ENCODE measurements at regions not wholly inside any gene's neighbourhood (a gene's known extent, or its start where the extent isn't known, plus 50 kb on each side); places are given as distances from the start of the nearest gene placed in this dataset.

DNA sequence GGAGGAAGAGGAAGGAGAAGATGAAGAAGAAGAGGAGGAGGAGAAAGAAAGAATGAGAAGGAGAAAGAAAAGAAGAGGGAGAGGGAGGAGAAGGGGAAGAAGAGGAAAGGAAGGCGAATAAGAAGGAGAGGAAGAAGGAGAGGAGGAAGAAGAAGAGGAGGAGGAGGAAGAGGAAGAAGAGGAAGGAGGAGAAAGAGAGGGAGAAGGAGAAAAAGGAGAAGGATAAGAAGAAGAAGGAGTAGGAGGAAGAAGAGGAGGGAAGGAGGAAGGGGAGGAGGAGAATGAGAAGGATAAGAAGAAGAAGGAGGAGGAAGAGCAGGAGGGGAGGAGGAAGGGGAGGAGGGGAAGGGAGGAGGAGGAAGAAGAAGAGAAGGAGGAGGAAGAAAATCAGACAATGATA, 149.2 kb upstream of the LYZL2 start:
- peaks cover 38% of the 10 kb centered on the region for H3K27me3 Mint-ChIP-seq (ENCODE audit: low read depth)
- H2AK5ac ChIP-seq (ENCODE audit: insufficient read length, low read length): no peak overlapping the region
- WGBS (ENCODE audit: extremely low coverage, insufficient read length, low lambda C conversion rate): no CpG with 5 or more reads among the region's 1 CpG
- H3K4me3 Mint-ChIP-seq: no peak overlapping the region
- H3K4ac ChIP-seq (ENCODE audit: low read depth, low read length): no peak overlapping the region
- H3K9me3 Mint-ChIP-seq: peaks cover 6 to 8% of the 10 kb centered on the region in 2 experiments; a peak in 3 of 5 replicates
- H4K20me1 ChIP-seq (ENCODE audit: control insufficient read depth, insufficient read depth, insufficient read length): no peaks in the 10 kb centered on the region
- no peak overlapping the region for H4K8ac ChIP-seq (replicated peaks; ENCODE audit: insufficient read length, low read depth, low read length)
- TF ChIP-seq, protein P1, sequence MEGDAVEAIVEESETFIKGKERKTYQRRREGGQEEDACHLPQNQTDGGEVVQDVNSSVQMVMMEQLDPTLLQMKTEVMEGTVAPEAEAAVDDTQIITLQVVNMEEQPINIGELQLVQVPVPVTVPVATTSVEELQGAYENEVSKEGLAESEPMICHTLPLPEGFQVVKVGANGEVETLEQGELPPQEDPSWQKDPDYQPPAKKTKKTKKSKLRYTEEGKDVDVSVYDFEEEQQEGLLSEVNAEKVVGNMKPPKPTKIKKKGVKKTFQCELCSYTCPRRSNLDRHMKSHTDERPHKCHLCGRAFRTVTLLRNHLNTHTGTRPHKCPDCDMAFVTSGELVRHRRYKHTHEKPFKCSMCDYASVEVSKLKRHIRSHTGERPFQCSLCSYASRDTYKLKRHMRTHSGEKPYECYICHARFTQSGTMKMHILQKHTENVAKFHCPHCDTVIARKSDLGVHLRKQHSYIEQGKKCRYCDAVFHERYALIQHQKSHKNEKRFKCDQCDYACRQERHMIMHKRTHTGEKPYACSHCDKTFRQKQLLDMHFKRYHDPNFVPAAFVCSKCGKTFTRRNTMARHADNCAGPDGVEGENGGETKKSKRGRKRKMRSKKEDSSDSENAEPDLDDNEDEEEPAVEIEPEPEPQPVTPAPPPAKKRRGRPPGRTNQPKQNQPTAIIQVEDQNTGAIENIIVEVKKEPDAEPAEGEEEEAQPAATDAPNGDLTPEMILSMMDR (conservative IDR thresholded peaks at IDR 0.05): no peak
- no peak overlapping the region for H3T11ph ChIP-seq (ENCODE audit: low read length)
- H2BK20ac ChIP-seq (ENCODE audit: low read depth, low read length, poor library complexity, severe bottlenecking): no peak overlapping the region
- H3K36me3 Mint-ChIP-seq (ENCODE audit: insufficient read depth in 1 of 3, low read depth in 3 of 3): no peaks in the 10 kb centered on the region
- H3K79me1 ChIP-seq (ENCODE audit: insufficient read depth, low read depth, low read length, poor library complexity, severe bottlenecking): no peaks in the 10 kb centered on the region
- DNase-seq: no peak
- H3K4me2 ChIP-seq (ENCODE audit: insufficient read depth, insufficient read length, low read length): no peak overlapping the region
- no peak overlapping the region for H3K27ac ChIP-seq (ENCODE audit: insufficient read length, low read depth, low read length)
- H3K23me2 ChIP-seq (ENCODE audit: insufficient read length, low read depth, low read length, poor library complexity, severe bottlenecking): no peaks in the 10 kb centered on the region
- H2AFZ ChIP-seq (ENCODE audit: low read length): no peak overlapping the region
- no peak overlapping the region for H3K56ac ChIP-seq (ENCODE audit: insufficient read length, low read depth, low read length)
- H3K9ac ChIP-seq (ENCODE audit: extremely low read depth, insufficient read length, low read length): no peak overlapping the region
- no peak overlapping the region for H4K91ac ChIP-seq (ENCODE audit: insufficient read length, low read depth, low read length)
- H2BK15ac ChIP-seq (ENCODE audit: low read depth, low read length): no peak overlapping the region
- no peak overlapping the region for H3K27ac Mint-ChIP-seq
- H3K79me2 ChIP-seq (ENCODE audit: insufficient read depth, low read length): no peaks in the 10 kb centered on the region
- H3K4me1 Mint-ChIP-seq: peaks cover 2 to 6% of the 10 kb centered on the region in 2 experiments
- no peak overlapping the region for H2BK5ac ChIP-seq (ENCODE audit: insufficient read length, low read length)
- H3K9me3 ChIP-seq (ENCODE audit: control insufficient read depth, low read depth, low read length): no peaks in the 10 kb centered on the region
- H3K23ac ChIP-seq (ENCODE audit: insufficient read length, low read depth, low read length): no peak overlapping the region
- H4K5ac ChIP-seq (ENCODE audit: insufficient read length, low read depth, low read length): no peak overlapping the region
- no peak overlapping the region for H2BK12ac ChIP-seq (ENCODE audit: insufficient read length, low read depth, low read length)
- no peaks in the 10 kb centered on the region for H3K27me3 ChIP-seq (ENCODE audit: insufficient read depth, low read length)
- H3K4me1 ChIP-seq (ENCODE audit: insufficient read depth, low read length): no peaks in the 10 kb centered on the region
- H2BK120ac ChIP-seq (ENCODE audit: low read depth, low read length, poor library complexity, severe bottlenecking): no peak overlapping the region
- H3K18ac ChIP-seq (ENCODE audit: insufficient read length, low read depth, low read length): no peak overlapping the region
- H3K14ac ChIP-seq (ENCODE audit: insufficient read depth, low read length): no peak overlapping the region

Measured in H9 (cell line).